HepG2 (cell line): ENCODE measurements at regions not wholly inside any gene's neighbourhood (a gene's known extent, or its start where the extent isn't known, plus 50 kb on each side); places are given as distances from the start of the nearest gene placed in this dataset.

ENCODE experiments used
- ATAC-seq: fragments of 200-7000 bp; cut with Tn5 transposase; 3 replicates; pipeline ENCODE4 v1.9.1; 2020; ENCODE audit warnings: mild to moderate bottlenecking, moderate library complexity
- BruUV-seq: library from RNA; stranded (reverse); fragments of 400-500 nt; replicated peaks from 2 replicates; lab custom pipeline; 2021; lab: Mats Ljungman, UMichigan
- CTCF ChIA-PET: fragments of 300-600 bp; formaldehyde crosslinking; extraction: SDS; loops from one replicate; lab custom pipeline; 2021; ENCODE audit warnings: low total read pairs, inconsistent platforms, low intra/inter-chr PET ratio; lab: Yijun Ruan, JAX
- POLR2A ChIA-PET: fragments of 350-600 bp; sonication (Branson Sonifier 250); formaldehyde crosslinking; loops from one replicate; lab custom pipeline; 2020; ENCODE audit warnings: antibody characterized with exemption, inconsistent platforms; lab: Yijun Ruan, JAX
- DNase-seq: peaks from one replicate; pipeline ENCODE4 v3.0.0-alpha.2; 2015; ENCODE audit warnings: low spot score
- FAIRE-seq: peaks from 3 replicates; lab custom pipeline; 2011; peaks lifted over from hg19 to GRCh38; lab: Jason Lieb, UNC
- H2AFZ ChIP-seq: one replicate; pipeline ENCODE4 v1.6.1; 2011; ENCODE audit warnings: low read length, inconsistent platforms
- H3K27ac ChIP-seq: fragments of 300-600 bp; 3 replicates; pipeline ENCODE4 v1.8.0; 2011; ENCODE audit warnings: mixed run types, mild to moderate bottlenecking, mixed read lengths, low read length, inconsistent platforms; ENCODE audit not compliant: insufficient read depth; ENCODE audit errors: extremely low read length
- H3K27me3 ChIP-seq, 2 experiments: fragments of 200-600 bp in 1 of 2; 2 replicates in 1 of 2; 3 replicates in 1 of 2; pipeline versions ENCODE4 v1.6.0 to v1.8.0; 2011; ENCODE audit warnings: low read length in 2 of 2, mild to moderate bottlenecking in 2 of 2, moderate library complexity in 2 of 2, inconsistent platforms in 1 of 2; ENCODE audit not compliant: insufficient read depth in 2 of 2, control insufficient read depth in 1 of 2
- H3K36me3 ChIP-seq, 2 experiments: fragments of 200-600 bp in 1 of 2; replicated peaks in 1 of 2; 2 replicates in 1 of 2; 3 replicates in 1 of 2; pipeline versions ENCODE4 v1.5.1 to v1.8.0; 2011; ENCODE audit warnings: low read length in 2 of 2, inconsistent platforms in 1 of 2; ENCODE audit not compliant: insufficient read depth in 2 of 2, control insufficient read depth in 1 of 2
- H3K4me1 ChIP-seq: 2 replicates; pipeline ENCODE4 v1.5.1; 2012; ENCODE audit warnings: low read length, inconsistent platforms; ENCODE audit not compliant: insufficient read depth
- H3K4me2 ChIP-seq: 2 replicates; pipeline ENCODE4 v1.6.0; 2011; ENCODE audit warnings: low read depth, low read length, inconsistent platforms
- H3K4me3 ChIP-seq, 3 experiments: fragments of 200-600 bp in 1 of 3; sonication (generic), shearing (Covaris generic) in 1 of 3; replicated peaks in 1 of 3; 2 replicates each; pipeline ENCODE4 v1.5.1; 2011 to 2016; ENCODE audit warnings: low read length in 3 of 3, inconsistent platforms in 2 of 3, low read depth in 2 of 3, mild to moderate bottlenecking in 2 of 3, control low read depth in 1 of 3, mixed read lengths in 1 of 3; ENCODE audit not compliant: insufficient read depth in 1 of 3
- H3K79me2 ChIP-seq: one replicate; pipeline ENCODE4 v1.6.1; 2011; ENCODE audit warnings: low read length, inconsistent platforms; ENCODE audit not compliant: insufficient read depth
- H3K9ac ChIP-seq: 2 replicates; pipeline ENCODE4 v1.6.0; 2011; ENCODE audit warnings: mild to moderate bottlenecking, low read depth, low read length, inconsistent platforms; ENCODE audit not compliant: insufficient read depth
- H3K9me3 ChIP-seq: 2 replicates; pipeline ENCODE4 v1.5.1; 2012; ENCODE audit warnings: mild to moderate bottlenecking, low read length
- H4K20me1 ChIP-seq: 2 replicates; pipeline ENCODE4 v1.6.0; 2011; ENCODE audit warnings: inconsistent platforms, mild to moderate bottlenecking, low read length, moderate library complexity; ENCODE audit not compliant: insufficient read depth
- FOSL1 ChIP-seq: sonication (generic); formaldehyde crosslinking; IDR thresholded peaks from 2 replicates; pipeline ENCODE4 v1.9.0; 2021; ENCODE audit warnings: missing genetic modification reagents, borderline replicate concordance
- FOXK2 ChIP-seq: fragments of 450-650 bp; IDR thresholded peaks from 2 replicates; pipeline ENCODE4 v1.6.1; 2016
- POLR2A ChIP-seq, 2 experiments: IDR thresholded peaks; 2 replicates each; pipeline ENCODE4 v1.6.1; 2011; ENCODE audit warnings: low read depth in 2 of 2, low read length in 2 of 2, mild to moderate bottlenecking in 1 of 2, moderate library complexity in 1 of 2; ENCODE audit not compliant: insufficient read depth in 1 of 2
- TBP ChIP-seq: sonication (generic); formaldehyde crosslinking; IDR thresholded peaks from 2 replicates; pipeline ENCODE4 v1.5.0; 2020; ENCODE audit warnings: missing genetic modification reagents
- ZBTB42 ChIP-seq: sonication (generic); formaldehyde crosslinking; IDR thresholded peaks from 2 replicates; pipeline ENCODE4 v1.5.0; 2020; ENCODE audit warnings: mild to moderate bottlenecking, missing genetic modification reagents
- ZC3H4 ChIP-seq: sonication (generic); formaldehyde crosslinking; IDR thresholded peaks from 2 replicates; pipeline ENCODE4 v1.4.0; 2020; ENCODE audit warnings: missing genetic modification reagents, borderline replicate concordance
- ZNF18 ChIP-seq: sonication (generic); formaldehyde crosslinking; IDR thresholded peaks from 2 replicates; pipeline ENCODE4 v1.8.0; 2022; ENCODE audit warnings: mild to moderate bottlenecking, missing genetic modification reagents; ENCODE audit not compliant: insufficient replicate concordance
- ZNF646 ChIP-seq: sonication (generic); formaldehyde crosslinking; IDR thresholded peaks from 2 replicates; pipeline ENCODE4 v1.9.0; 2021; ENCODE audit warnings: mild to moderate bottlenecking, missing genetic modification reagents
- WGBS: methylation state at CpG from one replicate; pipeline ENCODE4 v1.1.6; 2017; ENCODE audit warnings: low lambda C conversion rate; 5-methylcytosine and 5-hydroxymethylcytosine counted together
- in situ Hi-C: cut with HindIII; loops from 2 replicates; pipeline ENCODE4 v1.10.0; 2017; ENCODE audit warnings: low pct_unique_long_range_greater_than_20kb; ENCODE audit not compliant: extremely low pct_ligation_motif_present
- intact Hi-C: fragments of 100-400 bp; cut with micrococcal nuclease; formaldehyde crosslinking; loops from one replicate; pipeline ENCODE4 v1.10.0; 2022; ENCODE audit not compliant: unreplicated experiment
- TF ChIP-seq, protein P1 (sequence below): IDR thresholded peaks from 2 replicates; pipeline ENCODE4 v1.6.1; 2016; ENCODE audit warnings: low read depth, missing genetic modification reagents, missing compliant biosample characterization

GRCh38 chr3:18645619-18646018, 220.5 kb upstream of the SATB1 start (continued):
- TF ChIP-seq, protein P1, sequence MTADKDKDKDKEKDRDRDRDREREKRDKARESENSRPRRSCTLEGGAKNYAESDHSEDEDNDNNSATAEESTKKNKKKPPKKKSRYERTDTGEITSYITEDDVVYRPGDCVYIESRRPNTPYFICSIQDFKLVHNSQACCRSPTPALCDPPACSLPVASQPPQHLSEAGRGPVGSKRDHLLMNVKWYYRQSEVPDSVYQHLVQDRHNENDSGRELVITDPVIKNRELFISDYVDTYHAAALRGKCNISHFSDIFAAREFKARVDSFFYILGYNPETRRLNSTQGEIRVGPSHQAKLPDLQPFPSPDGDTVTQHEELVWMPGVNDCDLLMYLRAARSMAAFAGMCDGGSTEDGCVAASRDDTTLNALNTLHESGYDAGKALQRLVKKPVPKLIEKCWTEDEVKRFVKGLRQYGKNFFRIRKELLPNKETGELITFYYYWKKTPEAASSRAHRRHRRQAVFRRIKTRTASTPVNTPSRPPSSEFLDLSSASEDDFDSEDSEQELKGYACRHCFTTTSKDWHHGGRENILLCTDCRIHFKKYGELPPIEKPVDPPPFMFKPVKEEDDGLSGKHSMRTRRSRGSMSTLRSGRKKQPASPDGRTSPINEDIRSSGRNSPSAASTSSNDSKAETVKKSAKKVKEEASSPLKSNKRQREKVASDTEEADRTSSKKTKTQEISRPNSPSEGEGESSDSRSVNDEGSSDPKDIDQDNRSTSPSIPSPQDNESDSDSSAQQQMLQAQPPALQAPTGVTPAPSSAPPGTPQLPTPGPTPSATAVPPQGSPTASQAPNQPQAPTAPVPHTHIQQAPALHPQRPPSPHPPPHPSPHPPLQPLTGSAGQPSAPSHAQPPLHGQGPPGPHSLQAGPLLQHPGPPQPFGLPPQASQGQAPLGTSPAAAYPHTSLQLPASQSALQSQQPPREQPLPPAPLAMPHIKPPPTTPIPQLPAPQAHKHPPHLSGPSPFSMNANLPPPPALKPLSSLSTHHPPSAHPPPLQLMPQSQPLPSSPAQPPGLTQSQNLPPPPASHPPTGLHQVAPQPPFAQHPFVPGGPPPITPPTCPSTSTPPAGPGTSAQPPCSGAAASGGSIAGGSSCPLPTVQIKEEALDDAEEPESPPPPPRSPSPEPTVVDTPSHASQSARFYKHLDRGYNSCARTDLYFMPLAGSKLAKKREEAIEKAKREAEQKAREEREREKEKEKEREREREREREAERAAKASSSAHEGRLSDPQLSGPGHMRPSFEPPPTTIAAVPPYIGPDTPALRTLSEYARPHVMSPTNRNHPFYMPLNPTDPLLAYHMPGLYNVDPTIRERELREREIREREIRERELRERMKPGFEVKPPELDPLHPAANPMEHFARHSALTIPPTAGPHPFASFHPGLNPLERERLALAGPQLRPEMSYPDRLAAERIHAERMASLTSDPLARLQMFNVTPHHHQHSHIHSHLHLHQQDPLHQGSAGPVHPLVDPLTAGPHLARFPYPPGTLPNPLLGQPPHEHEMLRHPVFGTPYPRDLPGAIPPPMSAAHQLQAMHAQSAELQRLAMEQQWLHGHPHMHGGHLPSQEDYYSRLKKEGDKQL (CRISPR knock-in tag): no peak
- TF ChIP-seq FOSL1 (CRISPR knock-in tag) (no peak), TBP (CRISPR knock-in tag) (no peak)

DNA sequence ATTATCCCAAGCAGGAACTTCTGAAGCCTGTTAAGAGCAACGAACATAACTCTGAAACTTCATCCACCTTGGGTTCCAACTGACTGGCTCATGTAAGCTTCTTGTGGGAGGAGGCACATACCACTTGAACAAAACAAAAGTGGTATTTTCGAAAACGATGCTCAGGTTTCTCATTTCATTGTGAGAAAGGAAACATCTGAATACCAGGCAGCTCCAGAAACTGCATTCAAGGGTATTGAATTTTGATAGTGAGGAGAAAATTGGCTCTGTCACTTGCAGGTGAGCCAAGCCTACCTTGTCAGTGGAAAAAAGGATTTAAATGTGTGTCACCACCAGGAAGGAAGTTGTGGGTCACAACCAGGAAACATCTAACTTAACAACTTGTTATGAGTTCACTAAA, 218.1 kb upstream of the SATB1 start:
- no peak overlapping the region for H3K4me3 ChIP-seq
- H3K36me3 ChIP-seq: no peaks in the 10 kb centered on the region
- H4K20me1 ChIP-seq: no peaks in the 10 kb centered on the region
- no peak overlapping the region for H2AFZ ChIP-seq
- H3K9me3 ChIP-seq: peaks cover 23% of the 10 kb centered on the region; the same call in 1 of the 2 replicates
- no peak overlapping the region for H3K27ac ChIP-seq
- ATAC-seq (no peak), FAIRE-seq (no peak), DNase-seq (no peak)
- ChIA-PET POLR2A (no interaction called here), CTCF (no interaction called here)
- no TSS peak for BruUV-seq
- intact Hi-C loops: no loop called here
- H3K4me1 ChIP-seq: no peaks in the 10 kb centered on the region
- H3K4me2 ChIP-seq: no peak overlapping the region
- 0% methylated on average over 3 of the region's 3 CpGs for WGBS
- H3K79me2 ChIP-seq: no peaks in the 10 kb centered on the region
- in situ Hi-C loops: no loop called here
- no peak overlapping the region for H3K9ac ChIP-seq
- no peaks in the 10 kb centered on the region for H3K27me3 ChIP-seq
- no peak for TF ChIP-seq ZBTB42 (CRISPR knock-in tag)
- TF ChIP-seq FOXK2: no peak
- TF ChIP-seq POLR2A (IDR thresholded peaks at IDR 0.05; ENCODE audit: insufficient read depth in 1 of 2, low read depth in 2 of 2, low read length in 2 of 2): no peak
- TF ChIP-seq ZC3H4 (CRISPR knock-in tag): no peak
- TF ChIP-seq ZNF646: no peak
- no peak for TF ChIP-seq ZNF18 (CRISPR knock-in tag)
